ENCODE measurements at regions not wholly inside any gene's neighbourhood (a gene's known extent, or its start where the extent isn't known, plus 50 kb on each side); places are given as distances from the start of the nearest gene placed in this dataset.
"Not testable (repeated sequence)": the region's sequence is repeated elsewhere in the genome, so short reads cannot be mapped to it uniquely, and the experiment has no call there.

- TF ChIP-seq JUND (IDR thresholded peaks at IDR 0.05; ENCODE audit: low read depth): no peak
- in situ Hi-C loops (cut with HindIII; ENCODE audit: low pct_unique_long_range_greater_than_20kb, low sequenced_read_pairs): no loop called here
- DNase-seq (ENCODE audit: low read depth in 1 of 2, low spot score in 1 of 2): no peak
Observed at GRCh38 chr22:49349181-49349835, 478.4 kb downstream of the BRD1 start.

- in situ Hi-C loops (cut with HindIII; ENCODE audit: low pct_unique_long_range_greater_than_20kb, low sequenced_read_pairs): no loop called here
- no peak for TF ChIP-seq JUND (IDR thresholded peaks at IDR 0.05; ENCODE audit: low read depth)
- DNase-seq (ENCODE audit: low read depth in 1 of 2, low spot score in 1 of 2): no peak
Observed at GRCh38 chr22:49348631-49349030, 479.0 kb downstream of the BRD1 start.

- in situ Hi-C loops (cut with HindIII; ENCODE audit: low pct_unique_long_range_greater_than_20kb, low sequenced_read_pairs): no loop called here
- no peak for TF ChIP-seq JUND (IDR thresholded peaks at IDR 0.05; ENCODE audit: low read depth)
- DNase-seq (ENCODE audit: low read depth in 1 of 2, low spot score in 1 of 2): no peak
Observed at GRCh38 chr22:49347376-49347775, 480.3 kb downstream of the BRD1 start.

GRCh38 chr22:49345896-49346295, 481.8 kb downstream of the BRD1 start:
- no peak for DNase-seq (ENCODE audit: low read depth in 1 of 2, low spot score in 1 of 2)
- no peak for TF ChIP-seq JUND (IDR thresholded peaks at IDR 0.05; ENCODE audit: low read depth)
- in situ Hi-C loops (cut with HindIII; ENCODE audit: low pct_unique_long_range_greater_than_20kb, low sequenced_read_pairs): no loop called here

GRCh38 chr22:49344656-49345055, 483.0 kb downstream of the BRD1 start:
- DNase-seq (ENCODE audit: low read depth in 1 of 2, low spot score in 1 of 2): no peak
- in situ Hi-C loops (cut with HindIII; ENCODE audit: low pct_unique_long_range_greater_than_20kb, low sequenced_read_pairs): no loop called here
- no peak for TF ChIP-seq JUND (IDR thresholded peaks at IDR 0.05; ENCODE audit: low read depth)

GRCh38 chr22:49344161-49344560, 483.5 kb downstream of the BRD1 start:
- TF ChIP-seq JUND (IDR thresholded peaks at IDR 0.05; ENCODE audit: low read depth): no peak
- in situ Hi-C loops (cut with HindIII; ENCODE audit: low pct_unique_long_range_greater_than_20kb, low sequenced_read_pairs): no loop called here
- no peak for DNase-seq (ENCODE audit: low read depth in 1 of 2, low spot score in 1 of 2)

- in situ Hi-C loops (cut with HindIII; ENCODE audit: low pct_unique_long_range_greater_than_20kb, low sequenced_read_pairs): no loop called here
- no peak for TF ChIP-seq JUND (IDR thresholded peaks at IDR 0.05; ENCODE audit: low read depth)
- DNase-seq (ENCODE audit: low read depth in 1 of 2, low spot score in 1 of 2): no peak
Observed at GRCh38 chr22:49340406-49340805, 487.3 kb downstream of the BRD1 start.

GRCh38 chr22:49336483-49336882, 491.2 kb downstream of the BRD1 start:
- in situ Hi-C loops (cut with HindIII; ENCODE audit: low pct_unique_long_range_greater_than_20kb, low sequenced_read_pairs); DNase-seq (ENCODE audit: low read depth in 1 of 2, low spot score in 1 of 2): not testable (repeated sequence)

- DNase-seq (ENCODE audit: low read depth in 1 of 2, low spot score in 1 of 2): no peak
- TF ChIP-seq JUND (IDR thresholded peaks at IDR 0.05; ENCODE audit: low read depth): no peak
- in situ Hi-C loops (cut with HindIII; ENCODE audit: low pct_unique_long_range_greater_than_20kb, low sequenced_read_pairs): no loop called here
Observed at GRCh38 chr22:49334976-49335375, 492.7 kb downstream of the BRD1 start.

GRCh38 chr22:49334449-49334789, 493.3 kb downstream of the BRD1 start:
- no peak for TF ChIP-seq JUND (IDR thresholded peaks at IDR 0.05; ENCODE audit: low read depth)
- in situ Hi-C loops (cut with HindIII; ENCODE audit: low pct_unique_long_range_greater_than_20kb, low sequenced_read_pairs): no loop called here
- DNase-seq (ENCODE audit: low read depth in 1 of 2, low spot score in 1 of 2): no peak

- in situ Hi-C loops (cut with HindIII; ENCODE audit: low pct_unique_long_range_greater_than_20kb, low sequenced_read_pairs): no loop called here
- DNase-seq (ENCODE audit: low read depth in 1 of 2, low spot score in 1 of 2): no peak
- TF ChIP-seq JUND (IDR thresholded peaks at IDR 0.05; ENCODE audit: low read depth): no peak
Observed at GRCh38 chr22:49333206-49333605, 494.5 kb downstream of the BRD1 start.

GRCh38 chr22:49332691-49333090, 495.0 kb downstream of the BRD1 start:
- TF ChIP-seq JUND (IDR thresholded peaks at IDR 0.05; ENCODE audit: low read depth): no peak
- DNase-seq (ENCODE audit: low read depth in 1 of 2, low spot score in 1 of 2): no peak
- in situ Hi-C loops (cut with HindIII; ENCODE audit: low pct_unique_long_range_greater_than_20kb, low sequenced_read_pairs): no loop called here

GRCh38 chr22:49331878-49332277, 495.8 kb downstream of the BRD1 start:
- no peak for DNase-seq (ENCODE audit: low read depth in 1 of 2, low spot score in 1 of 2)
- TF ChIP-seq JUND (IDR thresholded peaks at IDR 0.05; ENCODE audit: low read depth): no peak
- in situ Hi-C loops (cut with HindIII; ENCODE audit: low pct_unique_long_range_greater_than_20kb, low sequenced_read_pairs): no loop called here

- in situ Hi-C loops (cut with HindIII; ENCODE audit: low pct_unique_long_range_greater_than_20kb, low sequenced_read_pairs): no loop called here
- DNase-seq (ENCODE audit: low read depth in 1 of 2, low spot score in 1 of 2): no peak
- TF ChIP-seq JUND (IDR thresholded peaks at IDR 0.05; ENCODE audit: low read depth): no peak
Observed at GRCh38 chr22:49331223-49331815, 496.4 kb downstream of the BRD1 start.
